ENCODE measurements at regions not wholly inside any gene's neighbourhood (a gene's known extent, or its start where the extent isn't known, plus 50 kb on each side); places are given as distances from the start of the nearest gene placed in this dataset.
A peak's percentile ranks its signal among the peaks of the same experiment; 100 is the strongest.

DNA sequence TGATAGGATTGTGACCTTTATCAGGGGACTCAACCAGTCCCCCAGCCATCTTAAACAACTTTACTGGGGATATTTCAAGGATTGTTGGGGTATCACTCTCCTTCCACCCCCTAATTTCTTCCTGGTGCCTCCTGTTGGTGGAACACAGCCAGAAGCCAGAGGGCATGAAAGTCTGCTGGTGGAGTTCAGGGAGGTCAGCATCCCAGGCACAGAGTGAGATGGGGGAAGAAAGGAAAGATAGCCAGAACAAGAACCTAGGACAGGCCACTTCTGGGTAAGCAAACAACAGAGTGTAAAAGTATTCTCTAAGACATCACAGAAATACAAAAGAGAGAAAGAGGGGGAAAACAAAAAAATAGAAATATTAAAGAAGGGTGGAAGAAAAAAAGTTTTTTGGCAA is 101.8 kb downstream of the SPRY2 start:
- TF ChIP-seq, protein P1, sequence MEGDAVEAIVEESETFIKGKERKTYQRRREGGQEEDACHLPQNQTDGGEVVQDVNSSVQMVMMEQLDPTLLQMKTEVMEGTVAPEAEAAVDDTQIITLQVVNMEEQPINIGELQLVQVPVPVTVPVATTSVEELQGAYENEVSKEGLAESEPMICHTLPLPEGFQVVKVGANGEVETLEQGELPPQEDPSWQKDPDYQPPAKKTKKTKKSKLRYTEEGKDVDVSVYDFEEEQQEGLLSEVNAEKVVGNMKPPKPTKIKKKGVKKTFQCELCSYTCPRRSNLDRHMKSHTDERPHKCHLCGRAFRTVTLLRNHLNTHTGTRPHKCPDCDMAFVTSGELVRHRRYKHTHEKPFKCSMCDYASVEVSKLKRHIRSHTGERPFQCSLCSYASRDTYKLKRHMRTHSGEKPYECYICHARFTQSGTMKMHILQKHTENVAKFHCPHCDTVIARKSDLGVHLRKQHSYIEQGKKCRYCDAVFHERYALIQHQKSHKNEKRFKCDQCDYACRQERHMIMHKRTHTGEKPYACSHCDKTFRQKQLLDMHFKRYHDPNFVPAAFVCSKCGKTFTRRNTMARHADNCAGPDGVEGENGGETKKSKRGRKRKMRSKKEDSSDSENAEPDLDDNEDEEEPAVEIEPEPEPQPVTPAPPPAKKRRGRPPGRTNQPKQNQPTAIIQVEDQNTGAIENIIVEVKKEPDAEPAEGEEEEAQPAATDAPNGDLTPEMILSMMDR (conservative IDR thresholded peaks at IDR 0.05; ENCODE audit: low read depth, low read length) = no peak
- no peak for DNase-seq (ENCODE audit: low read depth)
- H3K4me3 ChIP-seq (ENCODE audit: low read depth, low read length) = no peak overlapping the region

DNA sequence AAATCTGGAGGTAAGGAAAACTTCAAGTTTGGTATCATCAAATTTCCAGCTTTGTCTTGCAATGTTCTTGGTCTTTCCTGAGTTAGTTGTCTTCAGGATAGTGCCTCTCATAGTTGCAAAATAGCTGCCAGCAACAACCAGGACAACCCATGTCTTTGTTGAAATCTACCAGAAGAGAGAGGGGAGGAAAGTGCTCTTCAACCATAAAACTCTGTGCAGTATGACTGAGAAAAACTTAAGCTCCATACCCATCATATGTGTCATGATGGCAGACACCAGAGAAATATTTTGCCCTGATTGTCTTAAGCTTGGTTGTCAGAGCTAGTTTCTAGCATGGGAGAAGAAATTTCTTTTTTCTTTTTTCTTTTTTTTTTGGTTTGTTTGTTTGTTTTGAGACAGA is 103.3 kb downstream of the SPRY2 start:
- TF ChIP-seq, protein P1 (conservative IDR thresholded peaks at IDR 0.05; ENCODE audit: low read depth, low read length) = no peak
- H3K4me3 ChIP-seq (ENCODE audit: low read depth, low read length) = no peak overlapping the region
- DNase-seq (ENCODE audit: low read depth) = no peak

DNA sequence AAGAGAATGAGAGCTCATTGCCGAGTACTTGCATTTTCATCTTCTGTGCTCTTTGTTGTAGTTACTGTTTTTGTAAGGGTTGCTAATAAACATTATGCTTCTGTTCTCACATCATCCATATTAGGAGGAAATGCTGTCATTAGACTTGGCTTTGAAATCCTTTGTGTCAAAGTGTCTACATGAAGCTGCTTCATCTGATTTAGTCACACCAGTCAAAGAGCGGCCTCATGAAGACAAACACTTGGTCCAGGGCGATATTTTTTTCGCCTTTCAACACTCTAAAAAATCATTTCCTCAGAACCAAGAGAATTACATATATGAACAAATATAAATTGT is 105.0 kb downstream of the SPRY2 start:
- TF ChIP-seq, protein P1 (conservative IDR thresholded peaks at IDR 0.05; ENCODE audit: low read depth, low read length) = no peak
- H3K4me3 ChIP-seq (ENCODE audit: low read depth, low read length) = no peak overlapping the region
- DNase-seq (ENCODE audit: low read depth) = no peak

DNA sequence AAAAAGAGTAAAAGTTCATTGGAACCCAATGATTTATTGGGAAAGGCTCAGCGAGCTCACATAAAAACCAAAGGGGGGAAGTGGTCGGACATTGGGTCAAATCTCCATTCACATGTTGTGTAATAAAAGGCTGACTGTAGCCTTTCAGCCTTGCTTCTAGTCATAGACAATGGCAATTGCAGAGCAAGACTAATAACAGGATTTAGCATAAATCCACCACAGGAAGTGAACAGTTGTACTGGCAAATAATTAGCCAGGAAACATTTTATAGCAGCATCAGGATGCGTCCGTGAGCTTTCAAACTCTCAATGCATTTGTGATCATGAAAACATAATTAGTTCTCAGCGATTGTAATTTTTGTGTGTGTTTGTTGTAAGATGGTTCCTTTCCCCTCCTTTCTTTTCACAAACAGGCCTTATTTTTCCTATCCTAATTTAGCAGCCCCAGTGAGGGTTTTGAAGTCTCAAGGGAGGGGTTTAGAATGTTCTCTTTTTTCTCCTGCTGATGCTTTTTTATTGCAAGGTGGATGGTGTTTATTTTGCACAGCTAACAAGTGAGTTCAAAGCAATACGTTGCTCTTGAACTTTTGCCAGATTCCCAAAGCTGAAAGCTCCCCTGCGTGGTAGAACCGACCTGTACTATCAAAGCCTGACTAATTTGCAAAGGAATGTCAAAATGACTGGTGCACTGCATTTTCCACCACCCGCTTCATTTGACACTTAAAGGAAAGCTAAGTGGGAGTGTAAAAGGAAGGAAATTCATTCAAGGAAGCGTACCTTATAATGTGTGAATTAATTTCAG is 105.6 kb downstream of the SPRY2 start:
- peak; percentile 71 for DNase-seq (ENCODE audit: low read depth)
- H3K4me3 ChIP-seq (ENCODE audit: low read depth, low read length) = peak overlapping the region; percentile 20
- TF ChIP-seq, protein P1 (conservative IDR thresholded peaks at IDR 0.05; ENCODE audit: low read depth, low read length) = no peak

DNA sequence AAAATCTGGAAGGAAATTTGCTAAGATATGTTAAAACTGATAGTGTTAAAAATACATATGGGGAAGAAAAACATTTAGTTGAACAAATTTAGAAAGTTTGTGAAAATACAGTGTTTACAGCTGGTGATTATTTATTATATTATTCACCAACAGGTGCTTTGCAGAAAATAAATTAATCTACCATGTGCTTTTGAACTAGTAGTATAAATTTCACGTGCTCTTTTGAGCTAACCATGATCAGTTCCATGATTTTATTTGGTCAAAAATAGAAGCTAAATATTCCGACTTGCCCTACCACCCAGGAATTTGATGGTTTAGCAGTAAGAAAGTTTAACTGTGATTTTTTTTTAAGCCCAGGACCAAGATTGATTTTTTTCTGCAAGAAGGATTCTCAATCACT is 113.3 kb downstream of the SPRY2 start:
- TF ChIP-seq, protein P1 (conservative IDR thresholded peaks at IDR 0.05; ENCODE audit: low read depth, low read length) = no peak
- H3K4me3 ChIP-seq (ENCODE audit: low read depth, low read length) = no peak overlapping the region
- no peak for DNase-seq (ENCODE audit: low read depth)

DNA sequence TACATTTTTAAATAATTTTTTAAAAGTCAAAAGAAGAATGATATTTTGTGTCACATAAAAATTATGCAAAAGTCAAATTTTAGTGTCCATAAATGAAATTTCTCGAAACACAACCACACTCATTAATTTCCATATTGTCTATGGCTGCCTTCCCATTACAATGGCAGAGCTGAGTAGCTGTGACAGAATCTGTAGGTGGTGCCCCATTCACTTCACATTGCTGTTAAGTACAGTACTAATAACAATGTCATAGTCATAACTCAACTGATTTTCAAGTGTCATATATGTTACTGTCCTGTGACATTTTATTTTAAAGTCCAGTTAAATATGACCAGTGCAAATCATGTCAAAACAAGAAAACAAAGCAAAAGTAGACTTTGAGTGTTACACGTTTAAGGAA is 114.3 kb downstream of the SPRY2 start:
- TF ChIP-seq, protein P1 (conservative IDR thresholded peaks at IDR 0.05; ENCODE audit: low read depth, low read length) = no peak
- H3K4me3 ChIP-seq (ENCODE audit: low read depth, low read length) = no peak overlapping the region
- DNase-seq (ENCODE audit: low read depth) = no peak

DNA sequence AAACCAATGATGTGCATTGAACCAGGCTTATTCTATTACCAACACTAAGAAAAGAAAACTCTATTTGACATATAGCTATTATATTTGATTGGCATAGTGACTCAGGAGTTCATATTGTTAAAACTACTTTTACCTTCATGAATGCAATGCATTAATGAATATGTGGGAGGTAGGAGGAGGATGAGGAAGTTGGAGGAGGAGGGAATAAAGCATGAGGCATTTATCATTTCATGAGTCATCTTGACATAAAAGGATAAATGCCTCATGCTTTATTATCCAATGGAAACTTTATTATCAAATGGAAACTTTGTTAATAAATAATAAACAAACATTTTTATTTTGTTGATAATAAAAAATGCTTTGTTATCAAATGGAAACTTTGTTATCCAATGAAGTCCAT is 116.5 kb downstream of the SPRY2 start:
- H3K4me3 ChIP-seq (ENCODE audit: low read depth, low read length) = no peak overlapping the region
- no peak for DNase-seq (ENCODE audit: low read depth)
- TF ChIP-seq, protein P1 (conservative IDR thresholded peaks at IDR 0.05; ENCODE audit: low read depth, low read length) = no peak

All from epithelial cell of proximal tubule (primary cell).